NB4 (cell line): ENCODE measurements at regions not wholly inside any gene's neighbourhood (a gene's known extent, or its start where the extent isn't known, plus 50 kb on each side); places are given as distances from the start of the nearest gene placed in this dataset.

Experiments
- DNase-seq: peaks from one replicate; pipeline ENCODE4 v3.0.0; 2010; ENCODE audit warnings: low read depth
- H3K4me3 ChIP-seq: one replicate; pipeline ENCODE4 v1.5.1; 2011; ENCODE audit warnings: mild to moderate bottlenecking, low read depth, low read length, moderate library complexity
- CTCF ChIP-seq: IDR thresholded peaks from one replicate; pipeline ENCODE4 v1.5.1; 2012; ENCODE audit warnings: low read depth, low read length
- MAX ChIP-seq: IDR thresholded peaks from 2 replicates; pipeline ENCODE4 v1.6.1; 2011; ENCODE audit warnings: low read depth, low read length
- MYC ChIP-seq: IDR thresholded peaks from 2 replicates; pipeline ENCODE4 v1.6.1; 2011; ENCODE audit warnings: low read depth, low read length
- POLR2A ChIP-seq: IDR thresholded peaks from 2 replicates; pipeline ENCODE4 v1.6.1; 2011; ENCODE audit warnings: mild to moderate bottlenecking; ENCODE audit not compliant: insufficient read length; ENCODE audit errors: extremely low read depth

- TF ChIP-seq CTCF, result no peak
- TF ChIP-seq POLR2A, result no peak
- TF ChIP-seq MYC, result no peak
- TF ChIP-seq MAX, result no peak
- peak; percentile 54 for DNase-seq
- H3K4me3 ChIP-seq, result no peak overlapping the region
Observed at GRCh38 chr4:105058177-105058812, 88.4 kb upstream of the TET2 start.

GRCh38 chr4:105059337-105059736 is 87.3 kb upstream of the TET2 start:
- peak; percentile 10 for DNase-seq
- no peak overlapping the region for H3K4me3 ChIP-seq
- no peak for TF ChIP-seq CTCF
- TF ChIP-seq POLR2A, result no peak
- TF ChIP-seq MYC, result no peak
- TF ChIP-seq MAX, result no peak

GRCh38 chr4:105060628-105061027 is 86.0 kb upstream of the TET2 start:
- TF ChIP-seq MAX (no peak), POLR2A (no peak), CTCF (no peak), MYC (no peak)
- DNase-seq, result peak; percentile 93
- no peak overlapping the region for H3K4me3 ChIP-seq

GRCh38 chr4:105061136-105061696 is 85.5 kb upstream of the TET2 start:
- DNase-seq, result peak; percentile 91
- TF ChIP-seq MYC (no peak), POLR2A (no peak), CTCF (no peak), MAX (no peak)
- H3K4me3 ChIP-seq, result peak overlapping the region; percentile 29

GRCh38 chr4:105061731-105062130 is 84.9 kb upstream of the TET2 start:
- TF ChIP-seq MYC (no peak), MAX (no peak), POLR2A (no peak), CTCF (no peak)
- H3K4me3 ChIP-seq, result peak overlapping the region; percentile 29
- DNase-seq, result peak; percentile 80
